ENCODE measurements at regions not wholly inside any gene's neighbourhood (a gene's known extent, or its start where the extent isn't known, plus 50 kb on each side); places are given as distances from the start of the nearest gene placed in this dataset.

GRCh38 chr22:27111796-27112672 is 454.6 kb downstream of the MIAT start:
- peaks cover 48% of the 10 kb centered on the region for H3K4me1 ChIP-seq (ENCODE audit: control insufficient read depth, insufficient read depth, low read length, poor library complexity, severe bottlenecking)
- peak overlapping the region; percentile 98 for H3K27ac ChIP-seq (ENCODE audit: low read depth, low read length, severe bottlenecking)
- 0 to 66% methylated on average over 1 to 4 of the region's 7 CpGs for WGBS, 2 experiments (ENCODE audit: insufficient coverage in 2 of 2)

GRCh38 chr22:27113211-27113635 is 455.8 kb downstream of the MIAT start:
- Histone ChIP-seq H3K36me3 (ENCODE audit: control insufficient read depth, insufficient read depth, low read length) (no peaks in the 10 kb centered on the region), H3K9me3 (ENCODE audit: control insufficient read depth, low read length) (no peaks in the 10 kb centered on the region), H3K4me3 (ENCODE audit: extremely low read depth, insufficient read depth, low read length, poor library complexity, severe bottlenecking) (no peak overlapping the region), H3K27ac (ENCODE audit: low read depth, low read length, severe bottlenecking) (peak overlapping the region; percentile 98), H3K4me1 (ENCODE audit: control insufficient read depth, insufficient read depth, low read length, poor library complexity, severe bottlenecking) (peaks cover 47% of the 10 kb centered on the region)
- 46 to 64% methylated on average over 4 of the region's 4 CpGs for WGBS, 2 experiments (ENCODE audit: insufficient coverage in 2 of 2)

More at GRCh38 chr22:27111796-27112672, 454.6 kb downstream of the MIAT start:
- no peaks in the 10 kb centered on the region for H3K36me3 ChIP-seq (ENCODE audit: control insufficient read depth, insufficient read depth, low read length)
- H3K9me3 ChIP-seq (ENCODE audit: control insufficient read depth, low read length), result no peaks in the 10 kb centered on the region
- H3K4me3 ChIP-seq (ENCODE audit: extremely low read depth, insufficient read depth, low read length, poor library complexity, severe bottlenecking), result no peak overlapping the region

- Histone ChIP-seq H3K9me3 (ENCODE audit: control insufficient read depth, low read length) (no peaks in the 10 kb centered on the region), H3K4me1 (ENCODE audit: control insufficient read depth, insufficient read depth, low read length, poor library complexity, severe bottlenecking) (peaks cover 43% of the 10 kb centered on the region), H3K4me3 (ENCODE audit: extremely low read depth, insufficient read depth, low read length, poor library complexity, severe bottlenecking) (no peak overlapping the region), H3K27ac (ENCODE audit: low read depth, low read length, severe bottlenecking) (peak overlapping the region; percentile 98), H3K36me3 (ENCODE audit: control insufficient read depth, insufficient read depth, low read length) (no peaks in the 10 kb centered on the region)
Observed at GRCh38 chr22:27113641-27114040, 456.3 kb downstream of the MIAT start.

GRCh38 chr22:27114186-27114585 is 456.8 kb downstream of the MIAT start:
- Histone ChIP-seq H3K36me3 (ENCODE audit: control insufficient read depth, insufficient read depth, low read length) (no peaks in the 10 kb centered on the region), H3K4me1 (ENCODE audit: control insufficient read depth, insufficient read depth, low read length, poor library complexity, severe bottlenecking) (peaks cover 39% of the 10 kb centered on the region), H3K27ac (ENCODE audit: low read depth, low read length, severe bottlenecking) (no peak overlapping the region), H3K4me3 (ENCODE audit: extremely low read depth, insufficient read depth, low read length, poor library complexity, severe bottlenecking) (no peak overlapping the region), H3K9me3 (ENCODE audit: control insufficient read depth, low read length) (no peaks in the 10 kb centered on the region)
- WGBS, 2 experiments (ENCODE audit: insufficient coverage in 2 of 2), result 93 to 97% methylated on average over 6 of the region's 9 CpGs

GRCh38 chr22:27115410-27115809 is 458.0 kb downstream of the MIAT start:
- H3K9me3 ChIP-seq (ENCODE audit: control insufficient read depth, low read length), result peaks cover 5% of the 10 kb centered on the region
- H3K4me3 ChIP-seq (ENCODE audit: extremely low read depth, insufficient read depth, low read length, poor library complexity, severe bottlenecking), result no peak overlapping the region
- H3K4me1 ChIP-seq (ENCODE audit: control insufficient read depth, insufficient read depth, low read length, poor library complexity, severe bottlenecking), result peaks cover 33% of the 10 kb centered on the region
- WGBS, 2 experiments (ENCODE audit: insufficient coverage in 2 of 2), result 90 to 100% methylated on average over 1 to 2 of the region's 2 CpGs
- H3K27ac ChIP-seq (ENCODE audit: low read depth, low read length, severe bottlenecking), result peak overlapping the region; percentile 1
- H3K36me3 ChIP-seq (ENCODE audit: control insufficient read depth, insufficient read depth, low read length), result no peaks in the 10 kb centered on the region

- Histone ChIP-seq H3K27ac (ENCODE audit: low read depth, low read length, severe bottlenecking) (peak overlapping the region; percentile 61), H3K9me3 (ENCODE audit: control insufficient read depth, low read length) (peaks cover 5% of the 10 kb centered on the region), H3K4me3 (ENCODE audit: extremely low read depth, insufficient read depth, low read length, poor library complexity, severe bottlenecking) (no peak overlapping the region), H3K4me1 (ENCODE audit: control insufficient read depth, insufficient read depth, low read length, poor library complexity, severe bottlenecking) (peaks cover 29% of the 10 kb centered on the region), H3K36me3 (ENCODE audit: control insufficient read depth, insufficient read depth, low read length) (no peaks in the 10 kb centered on the region)
- WGBS, 2 experiments (ENCODE audit: insufficient coverage in 2 of 2), result 71 to 76% methylated on average over 3 to 4 of the region's 5 CpGs
Observed at GRCh38 chr22:27115816-27116256, 458.4 kb downstream of the MIAT start.

- no peaks in the 10 kb centered on the region for H3K36me3 ChIP-seq (ENCODE audit: control insufficient read depth, insufficient read depth, low read length)
- peak overlapping the region; percentile 61 for H3K27ac ChIP-seq (ENCODE audit: low read depth, low read length, severe bottlenecking)
- peaks cover 24% of the 10 kb centered on the region for H3K4me1 ChIP-seq (ENCODE audit: control insufficient read depth, insufficient read depth, low read length, poor library complexity, severe bottlenecking)
- H3K4me3 ChIP-seq (ENCODE audit: extremely low read depth, insufficient read depth, low read length, poor library complexity, severe bottlenecking), result no peak overlapping the region
- 100% methylated on average over 1 of the region's 2 CpGs; no CpG with 5 or more reads in 1 of the 2 experiments for whole genome bisulfite sequencing, 2 experiments (ENCODE audit: insufficient coverage in 2 of 2)
- peaks cover 5% of the 10 kb centered on the region for H3K9me3 ChIP-seq (ENCODE audit: control insufficient read depth, low read length)
Observed at GRCh38 chr22:27116312-27117086, 459.1 kb downstream of the MIAT start.

GRCh38 chr22:27120036-27120435 is 462.6 kb downstream of the MIAT start:
- peaks cover 4% of the 10 kb centered on the region for H3K4me1 ChIP-seq (ENCODE audit: control insufficient read depth, insufficient read depth, low read length, poor library complexity, severe bottlenecking)
- H3K27ac ChIP-seq (ENCODE audit: low read depth, low read length, severe bottlenecking), result no peak overlapping the region
- no peaks in the 10 kb centered on the region for H3K36me3 ChIP-seq (ENCODE audit: control insufficient read depth, insufficient read depth, low read length)
- H3K4me3 ChIP-seq (ENCODE audit: extremely low read depth, insufficient read depth, low read length, poor library complexity, severe bottlenecking), result no peak overlapping the region
- H3K9me3 ChIP-seq (ENCODE audit: control insufficient read depth, low read length), result peaks cover 5% of the 10 kb centered on the region

GRCh38 chr22:27122574-27122973 is 465.2 kb downstream of the MIAT start:
- H3K4me3 ChIP-seq (ENCODE audit: extremely low read depth, insufficient read depth, low read length, poor library complexity, severe bottlenecking), result no peak overlapping the region
- 86 to 95% methylated on average over 6 to 7 of the region's 11 CpGs for whole genome bisulfite sequencing, 2 experiments (ENCODE audit: insufficient coverage in 2 of 2)

GRCh38 chr22:27123880-27124279 is 466.5 kb downstream of the MIAT start:
- no peak overlapping the region for H3K27ac ChIP-seq (ENCODE audit: low read depth, low read length, severe bottlenecking)
- no peaks in the 10 kb centered on the region for H3K36me3 ChIP-seq (ENCODE audit: control insufficient read depth, insufficient read depth, low read length)
- H3K9me3 ChIP-seq (ENCODE audit: control insufficient read depth, low read length), result peaks cover 5% of the 10 kb centered on the region
- 100% methylated on average over 1 of the region's 1 CpG for WGBS, 2 experiments (ENCODE audit: insufficient coverage in 2 of 2)
- no peaks in the 10 kb centered on the region for H3K4me1 ChIP-seq (ENCODE audit: control insufficient read depth, insufficient read depth, low read length, poor library complexity, severe bottlenecking)
- H3K4me3 ChIP-seq (ENCODE audit: extremely low read depth, insufficient read depth, low read length, poor library complexity, severe bottlenecking), result no peak overlapping the region

More at GRCh38 chr22:27122574-27122973, 465.2 kb downstream of the MIAT start:
- Histone ChIP-seq H3K27ac (ENCODE audit: low read depth, low read length, severe bottlenecking) (no peak overlapping the region), H3K4me1 (ENCODE audit: control insufficient read depth, insufficient read depth, low read length, poor library complexity, severe bottlenecking) (no peaks in the 10 kb centered on the region), H3K9me3 (ENCODE audit: control insufficient read depth, low read length) (peaks cover 5% of the 10 kb centered on the region), H3K36me3 (ENCODE audit: control insufficient read depth, insufficient read depth, low read length) (no peaks in the 10 kb centered on the region)
